Kidney epithelial cell (primary cell): ENCODE measurements at regions not wholly inside any gene's neighbourhood (a gene's known extent, or its start where the extent isn't known, plus 50 kb on each side); places are given as distances from the start of the nearest gene placed in this dataset.

Experiments
- DNase-seq: peaks from one replicate; pipeline ENCODE4 v3.0.0-alpha.2; 2010; ENCODE audit warnings: low read depth
- H3K27me3 ChIP-seq: 2 replicates; pipeline ENCODE4 v1.6.0; 2011; ENCODE audit warnings: low read length; ENCODE audit not compliant: control insufficient read depth, insufficient read depth
- H3K36me3 ChIP-seq: 2 replicates; pipeline ENCODE4 v1.5.1; 2011; ENCODE audit warnings: low read length; ENCODE audit not compliant: control insufficient read depth, insufficient read depth
- H3K4me3 ChIP-seq: 2 replicates; pipeline ENCODE4 v1.5.1; 2011; ENCODE audit warnings: low read depth, mild to moderate bottlenecking, control low read depth, low read length
- CTCF ChIP-seq: IDR thresholded peaks from 2 replicates; pipeline ENCODE4 v1.5.1; 2011; ENCODE audit warnings: mild to moderate bottlenecking, moderate library complexity, low read length, control low read depth, inconsistent platforms; ENCODE audit not compliant: insufficient read depth, poor library complexity, severe bottlenecking

GRCh38 chr1:80472145-80472544 is 1328.6 kb upstream of the ADGRL2 start:
- H3K4me3 ChIP-seq: no peak overlapping the region
- no peaks in the 10 kb centered on the region for H3K27me3 ChIP-seq
- no peak for DNase-seq
- no peaks in the 10 kb centered on the region for H3K36me3 ChIP-seq
- TF ChIP-seq CTCF: no peak

- no peaks in the 10 kb centered on the region for H3K36me3 ChIP-seq
- H3K27me3 ChIP-seq: no peaks in the 10 kb centered on the region
- no peak for DNase-seq
Measured at GRCh38 chr1:80468356-80468755, 1332.4 kb upstream of the ADGRL2 start.

GRCh38 chr1:80462006-80462405 is 1338.7 kb upstream of the ADGRL2 start:
- no peaks in the 10 kb centered on the region for H3K36me3 ChIP-seq
- DNase-seq: no peak
- TF ChIP-seq CTCF: no peak
- no peaks in the 10 kb centered on the region for H3K27me3 ChIP-seq
- H3K4me3 ChIP-seq: no peak overlapping the region

More at GRCh38 chr1:80468356-80468755, 1332.4 kb upstream of the ADGRL2 start:
- no peak overlapping the region for H3K4me3 ChIP-seq
- TF ChIP-seq CTCF: no peak

- DNase-seq: no peak
- Histone ChIP-seq H3K36me3 (no peaks in the 10 kb centered on the region), H3K4me3 (no peak overlapping the region), H3K27me3 (no peaks in the 10 kb centered on the region)
- no peak for TF ChIP-seq CTCF
Measured at GRCh38 chr1:80457409-80457808, 1343.3 kb upstream of the ADGRL2 start.

- Histone ChIP-seq H3K36me3 (no peaks in the 10 kb centered on the region), H3K4me3 (no peak overlapping the region), H3K27me3 (no peaks in the 10 kb centered on the region)
- no peak for DNase-seq
- no peak for TF ChIP-seq CTCF
Measured at GRCh38 chr1:80453775-80454174, 1347.0 kb upstream of the ADGRL2 start.

- Histone ChIP-seq H3K27me3 (no peaks in the 10 kb centered on the region), H3K4me3 (no peak overlapping the region), H3K36me3 (no peaks in the 10 kb centered on the region)
- no peak for DNase-seq
- no peak for TF ChIP-seq CTCF
Measured at GRCh38 chr1:80450711-80451110, 1350.0 kb upstream of the ADGRL2 start.
